ENCODE measurements at regions not wholly inside any gene's neighbourhood (a gene's known extent, or its start where the extent isn't known, plus 50 kb on each side); places are given as distances from the start of the nearest gene placed in this dataset.

- no peak for DNase-seq
Observed at GRCh38 chr15:88378188-88378637, 89.0 kb downstream of the MRPL46 start.

- no peak for DNase-seq
Observed at GRCh38 chr15:88377509-88377908, 89.7 kb downstream of the MRPL46 start.

- DNase-seq, result no peak
Observed at GRCh38 chr15:88376574-88377174, 90.5 kb downstream of the MRPL46 start.

- no peak for DNase-seq
Observed at GRCh38 chr15:88375234-88375927, 91.8 kb downstream of the MRPL46 start.

- no peak for DNase-seq
Observed at GRCh38 chr15:88365124-88365523, 102.1 kb downstream of the MRPL46 start.

GRCh38 chr15:88348579-88349230 lies 92.2 kb upstream of the NTRK3 start:
- DNase-seq, result no peak

- no peak for DNase-seq
Observed at GRCh38 chr15:88345962-88346361, 89.4 kb upstream of the NTRK3 start.

- no peak for DNase-seq
Observed at GRCh38 chr15:88344786-88345185, 88.2 kb upstream of the NTRK3 start.

- DNase-seq, result no peak
Observed at GRCh38 chr15:88342666-88343065, 86.1 kb upstream of the NTRK3 start.

- DNase-seq, result no peak
Observed at GRCh38 chr15:88341653-88342052, 85.1 kb upstream of the NTRK3 start.

GRCh38 chr15:88341006-88341405 lies 84.5 kb upstream of the NTRK3 start:
- no peak for DNase-seq

- no peak for DNase-seq
Observed at GRCh38 chr15:88337993-88338392, 81.5 kb upstream of the NTRK3 start.

- no peak for DNase-seq
Observed at GRCh38 chr15:88335074-88335473, 78.5 kb upstream of the NTRK3 start.

GRCh38 chr15:88334436-88334835 lies 77.9 kb upstream of the NTRK3 start:
- no peak for DNase-seq

GRCh38 chr15:88331291-88331690 lies 74.8 kb upstream of the NTRK3 start:
- DNase-seq, result no peak

GRCh38 chr15:88326924-88327323 lies 70.4 kb upstream of the NTRK3 start:
- DNase-seq, result no peak

- DNase-seq, result no peak
Observed at GRCh38 chr15:88324741-88325065, 68.2 kb upstream of the NTRK3 start.

- DNase-seq, result no peak
Observed at GRCh38 chr15:88323976-88324740, 67.6 kb upstream of the NTRK3 start.

- no peak for DNase-seq
Observed at GRCh38 chr15:88323468-88323867, 66.9 kb upstream of the NTRK3 start.

- no peak for DNase-seq
Observed at GRCh38 chr15:88322461-88322860, 65.9 kb upstream of the NTRK3 start.

GRCh38 chr15:88321271-88321670 lies 64.7 kb upstream of the NTRK3 start:
- no peak for DNase-seq

GRCh38 chr15:88316586-88316985 lies 60.0 kb upstream of the NTRK3 start:
- DNase-seq, result no peak

GRCh38 chr15:88315221-88315878 lies 58.8 kb upstream of the NTRK3 start:
- no peak for DNase-seq

All from AML-193 (cell line).